GM12801 (cell line): ENCODE measurements at regions not wholly inside any gene's neighbourhood (a gene's known extent, or its start where the extent isn't known, plus 50 kb on each side); places are given as distances from the start of the nearest gene placed in this dataset.

Experiments used
- CTCF ChIP-seq: IDR thresholded peaks from one replicate; pipeline ENCODE4 v1.5.1; 2011; ENCODE audit warnings: control low read depth; ENCODE audit not compliant: insufficient read length; ENCODE audit errors: extremely low read depth

GRCh38 chr2:198791623-198792022 lies 666.1 kb downstream of the SATB2 start:
- TF ChIP-seq CTCF: no peak

GRCh38 chr2:198788676-198789075 lies 669.1 kb downstream of the SATB2 start:
- TF ChIP-seq CTCF: no peak

GRCh38 chr2:198782734-198783133 lies 675.0 kb downstream of the SATB2 start:
- TF ChIP-seq CTCF: no peak

- TF ChIP-seq CTCF: no peak
Measured at GRCh38 chr2:198776616-198777406, 680.9 kb downstream of the SATB2 start.

GRCh38 chr2:198775737-198776136 lies 682.0 kb downstream of the SATB2 start:
- TF ChIP-seq CTCF: no peak

- TF ChIP-seq CTCF: no peak
Measured at GRCh38 chr2:198774576-198774975, 683.2 kb downstream of the SATB2 start.

- no peak for TF ChIP-seq CTCF
Measured at GRCh38 chr2:198767694-198768093, 690.0 kb downstream of the SATB2 start.
